ENCODE measurements at regions not wholly inside any gene's neighbourhood (a gene's known extent, or its start where the extent isn't known, plus 50 kb on each side); places are given as distances from the start of the nearest gene placed in this dataset.

GRCh38 chr20:63125581-63125837 is 90.4 kb downstream of the YTHDF1 start:
- TF ChIP-seq NFIC (IDR thresholded peaks at IDR 0.05) (no peak), YY1 (IDR thresholded peaks at IDR 0.05; ENCODE audit: low read depth) (no peak), FOXM1 (IDR thresholded peaks at IDR 0.05; ENCODE audit: borderline replicate concordance, low read depth) (no peak), TCF12 (IDR thresholded peaks at IDR 0.05; ENCODE audit: low read depth) (no peak), EGR1 (IDR thresholded peaks at IDR 0.05) (no peak), TAF1 (IDR thresholded peaks at IDR 0.05; ENCODE audit: low read depth) (no peak), CEBPB (IDR thresholded peaks at IDR 0.05) (no peak), ZBTB7A (IDR thresholded peaks at IDR 0.05; ENCODE audit: low read depth) (no peak), EP300 (IDR thresholded peaks at IDR 0.05; ENCODE audit: borderline replicate concordance) (no peak), TEAD4 (IDR thresholded peaks at IDR 0.05) (no peak)
- TF ChIP-seq, protein P1, sequence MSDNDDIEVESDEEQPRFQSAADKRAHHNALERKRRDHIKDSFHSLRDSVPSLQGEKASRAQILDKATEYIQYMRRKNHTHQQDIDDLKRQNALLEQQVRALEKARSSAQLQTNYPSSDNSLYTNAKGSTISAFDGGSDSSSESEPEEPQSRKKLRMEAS (IDR thresholded peaks at IDR 0.05): no peak

- TF ChIP-seq ZBTB7A (IDR thresholded peaks at IDR 0.05; ENCODE audit: low read depth) (no peak), TAF1 (IDR thresholded peaks at IDR 0.05; ENCODE audit: low read depth) (no peak), EGR1 (IDR thresholded peaks at IDR 0.05) (no peak), TEAD4 (IDR thresholded peaks at IDR 0.05) (no peak), CEBPB (IDR thresholded peaks at IDR 0.05) (no peak), CREB1 (IDR thresholded peaks at IDR 0.05; ENCODE audit: low read depth) (no peak), RAD21 (IDR thresholded peaks at IDR 0.05; ENCODE audit: low read depth) (no peak), EP300 (IDR thresholded peaks at IDR 0.05; ENCODE audit: borderline replicate concordance) (no peak), YY1 (IDR thresholded peaks at IDR 0.05; ENCODE audit: low read depth) (no peak), FOXM1 (IDR thresholded peaks at IDR 0.05; ENCODE audit: borderline replicate concordance, low read depth) (no peak)
- TF ChIP-seq, protein P1 (IDR thresholded peaks at IDR 0.05): no peak
- TF ChIP-seq, protein P2, sequence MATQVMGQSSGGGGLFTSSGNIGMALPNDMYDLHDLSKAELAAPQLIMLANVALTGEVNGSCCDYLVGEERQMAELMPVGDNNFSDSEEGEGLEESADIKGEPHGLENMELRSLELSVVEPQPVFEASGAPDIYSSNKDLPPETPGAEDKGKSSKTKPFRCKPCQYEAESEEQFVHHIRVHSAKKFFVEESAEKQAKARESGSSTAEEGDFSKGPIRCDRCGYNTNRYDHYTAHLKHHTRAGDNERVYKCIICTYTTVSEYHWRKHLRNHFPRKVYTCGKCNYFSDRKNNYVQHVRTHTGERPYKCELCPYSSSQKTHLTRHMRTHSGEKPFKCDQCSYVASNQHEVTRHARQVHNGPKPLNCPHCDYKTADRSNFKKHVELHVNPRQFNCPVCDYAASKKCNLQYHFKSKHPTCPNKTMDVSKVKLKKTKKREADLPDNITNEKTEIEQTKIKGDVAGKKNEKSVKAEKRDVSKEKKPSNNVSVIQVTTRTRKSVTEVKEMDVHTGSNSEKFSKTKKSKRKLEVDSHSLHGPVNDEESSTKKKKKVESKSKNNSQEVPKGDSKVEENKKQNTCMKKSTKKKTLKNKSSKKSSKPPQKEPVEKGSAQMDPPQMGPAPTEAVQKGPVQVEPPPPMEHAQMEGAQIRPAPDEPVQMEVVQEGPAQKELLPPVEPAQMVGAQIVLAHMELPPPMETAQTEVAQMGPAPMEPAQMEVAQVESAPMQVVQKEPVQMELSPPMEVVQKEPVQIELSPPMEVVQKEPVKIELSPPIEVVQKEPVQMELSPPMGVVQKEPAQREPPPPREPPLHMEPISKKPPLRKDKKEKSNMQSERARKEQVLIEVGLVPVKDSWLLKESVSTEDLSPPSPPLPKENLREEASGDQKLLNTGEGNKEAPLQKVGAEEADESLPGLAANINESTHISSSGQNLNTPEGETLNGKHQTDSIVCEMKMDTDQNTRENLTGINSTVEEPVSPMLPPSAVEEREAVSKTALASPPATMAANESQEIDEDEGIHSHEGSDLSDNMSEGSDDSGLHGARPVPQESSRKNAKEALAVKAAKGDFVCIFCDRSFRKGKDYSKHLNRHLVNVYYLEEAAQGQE (IDR thresholded peaks at IDR 0.05; ENCODE audit: low read depth): no peak
Measured at GRCh38 chr20:63124782-63125580, 91.0 kb downstream of the YTHDF1 start.

- TF ChIP-seq RAD21 (IDR thresholded peaks at IDR 0.05; ENCODE audit: low read depth) (no peak), EP300 (IDR thresholded peaks at IDR 0.05; ENCODE audit: borderline replicate concordance) (no peak), FOXM1 (IDR thresholded peaks at IDR 0.05; ENCODE audit: borderline replicate concordance, low read depth) (no peak), YY1 (IDR thresholded peaks at IDR 0.05; ENCODE audit: low read depth) (no peak), CEBPB (IDR thresholded peaks at IDR 0.05) (no peak), TAF1 (IDR thresholded peaks at IDR 0.05; ENCODE audit: low read depth) (no peak), CREB1 (IDR thresholded peaks at IDR 0.05; ENCODE audit: low read depth) (no peak), TCF12 (IDR thresholded peaks at IDR 0.05; ENCODE audit: low read depth) (no peak)
- TF ChIP-seq, protein P3, sequence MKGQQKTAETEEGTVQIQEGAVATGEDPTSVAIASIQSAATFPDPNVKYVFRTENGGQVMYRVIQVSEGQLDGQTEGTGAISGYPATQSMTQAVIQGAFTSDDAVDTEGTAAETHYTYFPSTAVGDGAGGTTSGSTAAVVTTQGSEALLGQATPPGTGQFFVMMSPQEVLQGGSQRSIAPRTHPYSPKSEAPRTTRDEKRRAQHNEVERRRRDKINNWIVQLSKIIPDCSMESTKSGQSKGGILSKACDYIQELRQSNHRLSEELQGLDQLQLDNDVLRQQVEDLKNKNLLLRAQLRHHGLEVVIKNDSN (IDR thresholded peaks at IDR 0.05): no peak
- TF ChIP-seq, protein P1 (IDR thresholded peaks at IDR 0.05): no peak
Measured at GRCh38 chr20:63124092-63124781, 91.7 kb downstream of the YTHDF1 start.

- TF ChIP-seq EP300 (IDR thresholded peaks at IDR 0.05; ENCODE audit: borderline replicate concordance): no peak
- TF ChIP-seq, protein P3 (IDR thresholded peaks at IDR 0.05): no peak
- TF ChIP-seq TAF1 (IDR thresholded peaks at IDR 0.05; ENCODE audit: low read depth): no peak
- no peak for TF ChIP-seq TCF12 (IDR thresholded peaks at IDR 0.05; ENCODE audit: low read depth)
- no peak for TF ChIP-seq FOXM1 (IDR thresholded peaks at IDR 0.05; ENCODE audit: borderline replicate concordance, low read depth)
Measured at GRCh38 chr20:63123331-63123741, 92.6 kb downstream of the YTHDF1 start.

GRCh38 chr20:63122626-63123025 is 93.3 kb downstream of the YTHDF1 start:
- TF ChIP-seq YY1 (IDR thresholded peaks at IDR 0.05; ENCODE audit: low read depth) (no peak), FOXM1 (IDR thresholded peaks at IDR 0.05; ENCODE audit: borderline replicate concordance, low read depth) (no peak), CEBPB (IDR thresholded peaks at IDR 0.05) (no peak), TEAD4 (IDR thresholded peaks at IDR 0.05) (no peak), TAF1 (IDR thresholded peaks at IDR 0.05; ENCODE audit: low read depth) (no peak), TCF12 (IDR thresholded peaks at IDR 0.05; ENCODE audit: low read depth) (no peak), NFIC (IDR thresholded peaks at IDR 0.05) (no peak), CREB1 (IDR thresholded peaks at IDR 0.05; ENCODE audit: low read depth) (no peak), RAD21 (IDR thresholded peaks at IDR 0.05; ENCODE audit: low read depth) (no peak), EP300 (IDR thresholded peaks at IDR 0.05; ENCODE audit: borderline replicate concordance) (no peak), ZBTB7A (IDR thresholded peaks at IDR 0.05; ENCODE audit: low read depth) (no peak), EGR1 (IDR thresholded peaks at IDR 0.05) (no peak)
- TF ChIP-seq, protein P1 (IDR thresholded peaks at IDR 0.05): no peak
- TF ChIP-seq, protein P3 (IDR thresholded peaks at IDR 0.05): no peak
- TF ChIP-seq, protein P2 (IDR thresholded peaks at IDR 0.05; ENCODE audit: low read depth): no peak
